ENCODE measurements at regions not wholly inside any gene's neighbourhood (a gene's known extent, or its start where the extent isn't known, plus 50 kb on each side); places are given as distances from the start of the nearest gene placed in this dataset.
"Not testable (repeated sequence)": the region's sequence is repeated elsewhere in the genome, so short reads cannot be mapped to it uniquely, and the experiment has no call there.

DNA sequence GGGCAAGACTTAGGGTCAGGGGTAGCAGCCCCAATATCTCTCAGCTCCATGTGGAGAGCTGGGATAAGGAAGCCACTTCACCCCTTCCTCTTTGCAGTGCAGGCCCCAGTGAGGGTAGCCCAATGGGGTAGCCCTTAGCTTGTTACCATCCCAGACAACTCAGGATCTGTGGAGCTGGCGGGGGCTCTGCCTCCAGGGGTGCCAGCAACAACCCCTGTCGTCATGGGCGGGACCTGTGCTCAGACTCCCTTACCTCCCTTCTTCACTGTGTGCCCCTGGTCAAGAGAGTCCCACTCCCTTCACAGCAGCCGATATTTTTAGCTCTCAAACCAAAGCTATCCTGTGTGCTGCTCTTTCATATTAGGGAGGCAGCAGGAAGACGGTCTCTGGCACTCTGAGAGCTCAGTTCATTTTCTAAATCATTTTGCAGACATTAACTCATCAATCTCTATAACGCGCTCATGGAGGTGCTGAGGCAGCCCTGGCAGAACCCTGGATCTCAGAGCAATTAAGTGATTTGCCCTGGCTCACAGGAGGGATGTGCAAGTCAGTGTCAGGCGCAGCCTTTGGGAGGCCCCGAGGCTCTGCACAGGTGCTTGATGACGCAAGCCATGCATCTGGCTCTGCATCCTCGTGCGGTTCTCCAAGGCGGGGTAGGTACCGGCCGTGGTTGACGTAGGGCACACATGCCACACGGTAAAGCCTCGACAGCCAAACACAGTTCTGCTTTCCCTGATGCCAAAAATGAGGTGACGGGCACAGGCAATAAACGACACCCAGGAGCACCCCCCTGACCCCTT, 357.6 kb downstream of the SHANK2 start:
- DNase-seq (ENCODE audit: low read depth) = no peak

DNA sequence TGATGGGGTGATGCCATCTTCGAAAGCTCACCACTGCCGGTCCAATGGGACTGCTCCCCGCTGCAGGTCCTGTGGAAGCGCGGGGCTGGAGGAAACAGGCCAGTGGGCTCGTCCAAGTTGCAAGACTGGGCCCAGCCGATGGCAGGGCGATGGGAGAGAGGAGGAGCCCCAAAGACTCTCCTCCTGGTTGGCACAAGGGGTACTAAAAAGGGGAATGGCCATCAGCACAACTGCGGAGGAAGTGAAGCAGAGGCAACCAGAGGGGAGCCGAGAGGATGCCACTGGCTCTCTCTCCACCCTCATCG, 357.1 kb downstream of the SHANK2 start:
- DNase-seq (ENCODE audit: low read depth) = no peak

DNA sequence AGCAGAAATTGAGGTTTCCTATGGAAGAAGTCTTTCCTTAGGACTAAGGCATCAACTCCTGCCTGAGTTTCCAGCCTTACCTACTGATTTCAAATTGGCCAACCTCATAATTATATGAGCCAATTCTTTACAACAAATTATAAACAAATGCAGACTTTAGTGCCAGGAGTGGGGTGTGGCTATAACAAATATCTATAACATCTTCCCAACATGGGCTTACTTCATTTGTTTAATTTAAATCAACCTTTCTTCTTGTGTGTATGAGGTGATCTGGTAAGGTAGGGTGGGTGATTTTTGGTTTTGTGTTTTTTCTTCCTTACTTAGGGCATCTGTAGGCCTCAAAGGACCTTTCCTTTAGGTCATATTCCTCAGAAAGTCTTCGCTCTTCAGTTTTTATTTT, 354.9 kb downstream of the SHANK2 start:
- DNase-seq (ENCODE audit: low read depth) = no peak

DNA sequence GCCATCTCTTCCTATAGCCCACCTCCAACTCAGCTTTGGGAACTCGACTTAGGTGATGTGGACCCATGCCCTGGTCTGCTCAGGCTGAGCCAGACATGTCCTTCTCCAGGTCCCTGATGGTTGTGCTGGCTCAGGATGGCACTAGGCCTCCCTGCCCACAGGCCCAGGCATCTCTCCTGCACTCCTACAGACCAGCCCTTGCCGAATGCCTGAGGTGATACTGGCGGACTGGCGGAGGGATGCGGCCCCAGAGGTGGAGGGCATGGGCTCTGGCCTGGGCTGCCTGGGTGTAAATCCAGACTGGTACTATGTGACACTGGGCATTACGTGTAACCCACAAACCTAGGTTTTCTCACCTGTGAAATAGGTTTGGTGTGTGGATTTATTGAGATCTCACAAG, 352.8 kb downstream of the SHANK2 start:
- no peak for DNase-seq (ENCODE audit: low read depth)

DNA sequence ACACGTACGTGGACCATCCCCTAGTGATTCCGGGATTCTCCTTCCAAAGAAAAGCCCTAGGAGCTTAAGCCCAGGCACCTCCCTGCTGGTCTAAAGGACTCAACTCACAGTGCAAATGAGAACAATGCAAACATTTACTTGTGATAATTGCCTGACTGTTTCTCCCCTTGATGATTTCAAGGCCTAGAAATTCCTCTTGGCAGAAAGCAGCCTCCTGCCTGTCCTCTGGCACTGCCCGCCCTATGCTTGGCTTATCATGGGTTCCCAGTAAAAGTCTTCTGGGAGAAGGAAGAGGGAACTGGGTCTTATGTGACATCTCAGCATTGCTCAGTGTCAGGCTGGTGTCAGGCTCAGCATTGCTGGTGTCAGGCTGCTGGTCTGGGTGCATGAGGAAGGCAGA, 351.8 kb downstream of the SHANK2 start:
- DNase-seq (ENCODE audit: low read depth) = no peak

DNA sequence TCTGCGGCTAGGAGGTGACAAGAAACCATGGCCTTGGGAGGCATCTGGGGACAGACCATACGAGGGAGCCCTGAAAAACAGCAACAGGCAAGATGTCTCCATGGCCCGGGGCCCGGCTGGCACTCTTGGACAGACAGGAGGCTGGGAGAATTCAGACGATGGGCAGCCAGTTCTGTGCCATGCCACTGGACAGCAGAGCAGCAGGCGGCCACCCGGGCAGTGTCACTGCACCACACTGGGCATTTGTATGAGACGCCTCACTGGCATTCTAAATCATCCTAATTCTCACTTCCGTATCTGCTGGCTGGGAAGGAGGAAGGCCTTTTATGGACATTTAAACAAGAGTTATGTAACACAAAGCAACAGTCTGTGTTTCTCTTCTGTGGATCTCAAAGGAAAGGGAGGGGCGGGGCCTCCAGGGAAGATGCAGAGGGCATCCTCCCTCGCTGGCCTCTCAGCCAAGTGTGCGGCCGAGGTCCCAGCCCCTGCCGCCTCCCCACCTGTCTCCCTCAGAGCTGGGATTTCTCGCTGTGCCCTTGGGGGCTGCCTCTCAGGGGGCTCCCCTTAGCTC, 350.3 kb downstream of the SHANK2 start:
- no peak for DNase-seq (ENCODE audit: low read depth)

DNA sequence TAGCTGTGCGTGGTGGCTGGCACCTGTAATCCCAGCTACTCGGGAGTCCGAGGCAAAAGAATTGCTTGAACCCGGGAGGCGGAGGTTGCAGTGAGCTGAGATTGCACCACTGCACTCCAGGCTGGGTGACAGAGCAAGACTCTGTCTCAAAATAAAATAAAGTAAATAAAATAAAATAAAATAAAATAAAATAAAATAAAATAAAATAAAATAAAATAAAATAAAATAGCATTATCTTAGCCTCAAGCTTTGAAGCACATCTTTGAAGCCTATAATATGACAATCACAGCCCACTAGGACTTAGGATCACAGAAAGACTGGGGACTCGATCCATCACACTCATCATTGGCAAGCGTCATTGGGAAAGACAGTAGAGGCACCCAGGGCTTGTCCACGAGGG, 349.1 kb downstream of the SHANK2 start:
- DNase-seq (ENCODE audit: low read depth) = not testable (repeated sequence)

DNA sequence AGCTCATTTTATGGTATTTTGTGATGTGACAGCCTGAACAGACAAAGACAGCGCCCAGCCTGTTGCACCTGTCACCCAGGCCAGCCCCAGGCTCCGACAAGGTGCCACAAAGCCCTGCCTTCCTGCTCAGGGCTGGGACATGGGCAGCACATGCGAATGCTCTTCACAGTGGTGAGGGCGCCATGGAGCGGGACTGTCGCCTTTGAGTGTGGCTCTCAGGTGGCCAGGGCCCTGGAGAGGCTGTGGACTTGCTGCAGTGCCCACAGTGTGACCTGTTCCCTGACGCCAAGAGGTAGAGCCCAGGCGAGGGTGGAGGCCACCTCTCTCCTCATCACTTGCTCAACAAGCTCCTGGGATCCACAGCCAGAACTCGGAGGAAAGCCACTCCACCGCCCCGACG, 346.3 kb downstream of the SHANK2 start:
- DNase-seq (ENCODE audit: low read depth) = no peak

DNA sequence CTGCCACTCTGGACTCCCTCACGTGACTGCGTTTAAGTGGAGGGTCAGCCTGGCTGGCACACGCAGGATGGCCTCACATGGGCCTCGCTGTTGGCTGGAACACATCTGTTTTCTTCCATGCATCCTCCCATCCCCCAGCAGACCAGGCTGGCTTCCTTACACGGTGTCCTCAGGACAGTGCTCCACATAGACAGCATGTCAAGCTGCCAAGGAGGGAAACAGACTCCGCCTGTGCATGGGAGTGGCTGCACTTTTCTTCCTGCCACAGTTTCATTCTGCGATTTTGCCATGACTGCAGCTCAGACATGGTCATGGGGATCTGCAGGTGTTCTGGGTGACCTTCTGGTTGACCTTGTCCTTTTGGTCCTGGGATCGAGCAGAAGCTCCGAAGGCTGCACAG, 344.2 kb downstream of the SHANK2 start:
- no peak for DNase-seq (ENCODE audit: low read depth)

- DNase-seq (ENCODE audit: low read depth) = no peak
Observed at GRCh38 chr11:70910835-70911234, 341.5 kb downstream of the SHANK2 start.

GRCh38 chr11:70912226-70912840, 340.0 kb downstream of the SHANK2 start:
- no peak for DNase-seq (ENCODE audit: low read depth)

GRCh38 chr11:70913715-70914231, 338.6 kb downstream of the SHANK2 start:
- no peak for DNase-seq (ENCODE audit: low read depth)

- no peak for DNase-seq (ENCODE audit: low read depth)
Observed at GRCh38 chr11:70914496-70914895, 337.9 kb downstream of the SHANK2 start.

DNA sequence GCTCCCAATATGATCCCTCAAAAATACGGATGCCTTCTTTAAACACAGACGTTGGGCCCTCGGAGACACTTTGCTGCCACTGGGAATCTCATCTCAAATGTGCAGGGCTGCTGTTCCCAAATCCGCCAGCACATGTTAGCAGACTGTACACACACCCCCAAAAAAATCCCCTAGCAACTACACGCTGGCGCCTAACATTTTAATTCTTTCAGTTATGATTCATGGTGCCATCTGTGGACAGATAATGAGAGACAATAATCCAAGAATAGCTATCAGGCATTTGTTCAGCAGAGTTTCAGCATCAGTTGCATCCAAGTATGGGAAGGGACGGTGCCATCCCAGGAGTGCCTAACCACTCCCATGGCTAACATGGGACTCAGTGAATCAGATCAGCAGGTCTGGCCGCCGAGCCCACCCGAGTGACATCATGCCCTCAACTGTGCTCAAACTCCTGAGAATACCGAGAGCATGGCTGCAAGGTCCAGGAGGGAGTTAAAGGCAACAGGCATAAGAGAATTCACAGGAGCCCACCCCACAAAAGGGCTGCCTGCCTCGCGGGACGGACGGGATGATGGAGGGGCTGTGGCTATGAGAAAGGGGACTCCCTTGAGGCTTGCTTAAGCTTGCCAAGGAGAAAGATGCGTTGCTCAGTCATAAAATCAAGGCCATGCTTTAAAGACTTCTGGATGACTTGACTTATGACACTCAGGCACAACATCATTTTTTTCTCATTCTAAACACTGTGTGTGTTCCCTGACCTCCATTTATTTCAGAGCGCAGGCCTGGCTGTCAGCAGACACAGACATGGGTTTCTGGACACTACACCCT, 337.0 kb downstream of the SHANK2 start:
- no peak for DNase-seq (ENCODE audit: low read depth)

- DNase-seq (ENCODE audit: low read depth) = no peak
Observed at GRCh38 chr11:70916351-70916750, 336.0 kb downstream of the SHANK2 start.

DNA sequence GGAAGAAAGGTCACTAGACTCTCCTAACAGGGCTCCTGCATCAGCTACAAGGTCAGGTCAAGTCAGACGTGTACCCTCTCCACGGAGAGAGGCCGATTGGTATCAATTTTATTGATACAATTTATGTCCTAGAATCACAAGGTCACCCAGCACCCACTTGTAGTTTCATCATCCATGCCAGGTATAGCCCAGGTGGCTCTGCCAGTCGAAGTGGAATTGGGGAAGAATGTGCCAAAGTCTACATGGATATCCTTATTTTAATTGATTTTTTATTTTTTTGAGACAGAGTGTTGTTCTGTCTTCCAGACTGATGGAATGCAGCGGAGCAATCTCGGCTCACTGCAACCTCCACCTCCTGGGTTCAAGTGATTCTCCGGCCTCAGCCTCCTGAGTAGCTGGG, 334.1 kb downstream of the SHANK2 start:
- no peak for DNase-seq (ENCODE audit: low read depth)

GRCh38 chr11:70921804-70922203, 330.6 kb downstream of the SHANK2 start:
- no peak for DNase-seq (ENCODE audit: low read depth)

DNA sequence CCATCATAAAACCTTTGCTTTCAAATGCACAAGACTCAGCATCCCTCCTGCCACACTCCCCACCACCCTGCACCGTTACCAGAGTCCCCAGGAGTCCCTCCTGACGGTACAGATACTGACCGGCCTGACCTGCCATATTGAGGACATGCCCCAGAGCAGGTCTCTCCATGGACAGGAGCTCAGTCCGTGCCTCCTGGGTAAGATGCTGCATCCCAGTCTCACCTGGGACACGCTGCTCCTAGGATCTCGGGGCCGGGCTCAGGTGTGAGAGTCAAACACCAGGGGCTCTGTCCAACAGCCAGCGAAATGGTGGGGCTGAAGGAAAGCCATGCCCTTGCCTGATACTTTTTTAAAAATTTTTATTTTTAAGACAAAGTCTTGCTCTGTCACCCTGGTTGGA, 328.3 kb downstream of the SHANK2 start:
- DNase-seq (ENCODE audit: low read depth) = no peak

- DNase-seq (ENCODE audit: low read depth) = no peak
Observed at GRCh38 chr11:70925238-70925637, 327.1 kb downstream of the SHANK2 start.

DNA sequence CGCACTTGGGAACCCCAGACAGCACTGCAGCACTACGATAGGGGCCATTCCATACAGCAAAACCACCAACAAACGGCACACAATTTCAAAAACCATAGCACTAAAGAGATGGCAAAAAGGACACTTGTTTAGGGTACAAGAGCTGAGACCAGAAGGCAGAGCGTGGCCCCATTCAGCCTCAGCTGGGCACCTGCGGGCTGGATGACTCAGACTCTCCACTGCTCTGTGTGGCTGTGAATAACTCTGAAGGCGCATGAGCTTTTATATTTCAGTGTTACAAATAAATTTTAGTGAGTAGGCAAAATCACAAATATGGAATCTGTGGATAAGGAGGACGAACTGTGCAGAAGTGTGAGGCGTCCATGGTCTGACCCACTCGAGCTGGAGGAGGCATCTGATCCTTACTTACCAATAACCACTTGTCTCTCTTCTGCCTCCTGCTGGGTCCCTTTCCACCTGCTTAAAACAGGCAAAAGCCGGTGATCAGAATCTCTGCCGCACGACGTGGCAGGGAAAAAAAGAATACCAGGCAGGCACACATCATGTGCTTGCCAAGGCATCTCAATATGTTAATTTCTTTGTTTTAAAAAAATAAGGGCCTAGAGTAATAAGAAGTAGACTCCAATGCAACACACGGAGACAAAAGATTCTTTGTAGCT, 325.7 kb downstream of the SHANK2 start:
- no peak for DNase-seq (ENCODE audit: low read depth)

DNA sequence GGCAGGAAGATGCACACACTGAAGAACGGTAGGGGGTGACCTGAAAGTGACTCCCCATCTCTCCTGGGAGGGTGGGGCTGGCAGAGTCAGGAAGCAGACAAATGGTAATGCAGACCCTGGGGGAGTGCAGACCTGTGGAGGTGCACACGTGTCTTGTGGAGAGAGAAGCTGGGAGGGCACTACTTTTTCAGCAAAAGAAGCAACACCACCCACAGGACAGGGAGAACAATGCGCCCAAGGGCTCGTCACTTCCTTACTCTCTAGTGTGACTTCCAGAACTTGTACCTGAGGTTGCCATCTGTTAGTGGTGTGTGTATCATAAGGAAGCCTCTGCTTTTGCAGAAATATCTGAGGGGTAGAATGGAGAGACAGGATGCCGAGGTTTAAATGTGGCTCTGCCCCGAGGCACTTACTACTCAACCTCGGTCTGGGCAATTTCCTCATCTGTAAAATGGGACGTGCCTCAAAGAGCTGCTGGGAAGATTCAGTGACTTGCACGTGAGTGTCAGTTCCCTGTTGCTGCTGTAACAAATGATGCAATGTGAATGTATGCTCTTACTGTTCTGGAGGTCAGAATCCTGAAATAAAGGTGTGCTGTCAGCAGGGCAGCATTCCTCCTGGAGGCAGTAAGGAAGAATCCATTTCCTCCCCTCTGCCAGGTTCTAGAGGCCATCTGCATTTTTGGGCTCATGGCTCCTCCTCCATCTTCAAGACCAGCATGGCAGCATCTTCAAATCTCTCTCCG, 323.4 kb downstream of the SHANK2 start:
- DNase-seq (ENCODE audit: low read depth) = no peak

Measured in fibroblast of gingiva (primary cell).